ENCODE measurements at regions not wholly inside any gene's neighbourhood (a gene's known extent, or its start where the extent isn't known, plus 50 kb on each side); places are given as distances from the start of the nearest gene placed in this dataset.

GRCh38 chr6:22882581-22882980, 313.2 kb downstream of the HDGFL1 start:
- H3K4me3 ChIP-seq (ENCODE audit: low read length) = no peak overlapping the region
- no peaks in the 10 kb centered on the region for H3K9me3 ChIP-seq (ENCODE audit: low read length)
- H4K20me1 ChIP-seq (ENCODE audit: insufficient read depth) = no peaks in the 10 kb centered on the region
- no peaks in the 10 kb centered on the region for H3K9me2 ChIP-seq (ENCODE audit: insufficient read depth, low read length)
- TF ChIP-seq, protein P1, sequence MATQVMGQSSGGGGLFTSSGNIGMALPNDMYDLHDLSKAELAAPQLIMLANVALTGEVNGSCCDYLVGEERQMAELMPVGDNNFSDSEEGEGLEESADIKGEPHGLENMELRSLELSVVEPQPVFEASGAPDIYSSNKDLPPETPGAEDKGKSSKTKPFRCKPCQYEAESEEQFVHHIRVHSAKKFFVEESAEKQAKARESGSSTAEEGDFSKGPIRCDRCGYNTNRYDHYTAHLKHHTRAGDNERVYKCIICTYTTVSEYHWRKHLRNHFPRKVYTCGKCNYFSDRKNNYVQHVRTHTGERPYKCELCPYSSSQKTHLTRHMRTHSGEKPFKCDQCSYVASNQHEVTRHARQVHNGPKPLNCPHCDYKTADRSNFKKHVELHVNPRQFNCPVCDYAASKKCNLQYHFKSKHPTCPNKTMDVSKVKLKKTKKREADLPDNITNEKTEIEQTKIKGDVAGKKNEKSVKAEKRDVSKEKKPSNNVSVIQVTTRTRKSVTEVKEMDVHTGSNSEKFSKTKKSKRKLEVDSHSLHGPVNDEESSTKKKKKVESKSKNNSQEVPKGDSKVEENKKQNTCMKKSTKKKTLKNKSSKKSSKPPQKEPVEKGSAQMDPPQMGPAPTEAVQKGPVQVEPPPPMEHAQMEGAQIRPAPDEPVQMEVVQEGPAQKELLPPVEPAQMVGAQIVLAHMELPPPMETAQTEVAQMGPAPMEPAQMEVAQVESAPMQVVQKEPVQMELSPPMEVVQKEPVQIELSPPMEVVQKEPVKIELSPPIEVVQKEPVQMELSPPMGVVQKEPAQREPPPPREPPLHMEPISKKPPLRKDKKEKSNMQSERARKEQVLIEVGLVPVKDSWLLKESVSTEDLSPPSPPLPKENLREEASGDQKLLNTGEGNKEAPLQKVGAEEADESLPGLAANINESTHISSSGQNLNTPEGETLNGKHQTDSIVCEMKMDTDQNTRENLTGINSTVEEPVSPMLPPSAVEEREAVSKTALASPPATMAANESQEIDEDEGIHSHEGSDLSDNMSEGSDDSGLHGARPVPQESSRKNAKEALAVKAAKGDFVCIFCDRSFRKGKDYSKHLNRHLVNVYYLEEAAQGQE (IDR thresholded peaks at IDR 0.05; ENCODE audit: borderline replicate concordance) = no peak
- TF ChIP-seq CTCF (IDR thresholded peaks at IDR 0.05; ENCODE audit: poor library complexity, severe bottlenecking) (no peak), SMC3 (conservative IDR thresholded peaks at IDR 0.05; ENCODE audit: poor library complexity) (no peak), MXI1 (conservative IDR thresholded peaks at IDR 0.05; ENCODE audit: poor library complexity, severe bottlenecking) (no peak), EP300 (conservative IDR thresholded peaks at IDR 0.05; ENCODE audit: poor library complexity, severe bottlenecking) (no peak), POLR2AphosphoS5 (IDR thresholded peaks at IDR 0.05) (no peak), TAF1 (IDR thresholded peaks at IDR 0.05; ENCODE audit: low read depth) (no peak)
- no peaks in the 10 kb centered on the region for H3K27me3 ChIP-seq (ENCODE audit: insufficient read depth, low read depth, low read length)
- no peak overlapping the region for H2AFZ ChIP-seq (ENCODE audit: low read depth, low read length)
- no peaks in the 10 kb centered on the region for H3F3A ChIP-seq (ENCODE audit: insufficient read depth, low read length, poor library complexity, severe bottlenecking)
- H3K79me2 ChIP-seq (replicated peaks; ENCODE audit: insufficient read depth, low read length) = no peaks in the 10 kb centered on the region
- H3K9ac ChIP-seq (ENCODE audit: low read length) = no peak overlapping the region
- no peak overlapping the region for H3K4me2 ChIP-seq (ENCODE audit: low read length)
- no peaks in the 10 kb centered on the region for H3K36me3 ChIP-seq (ENCODE audit: insufficient read depth, low read length)
- no peak overlapping the region for H3K27ac ChIP-seq (ENCODE audit: low read length)

GRCh38 chr6:22883061-22883717, 313.8 kb downstream of the HDGFL1 start:
- TF ChIP-seq, protein P1 (IDR thresholded peaks at IDR 0.05; ENCODE audit: borderline replicate concordance) = no peak
- TF ChIP-seq POLR2AphosphoS5 (IDR thresholded peaks at IDR 0.05) (no peak), MXI1 (conservative IDR thresholded peaks at IDR 0.05; ENCODE audit: poor library complexity, severe bottlenecking) (no peak), SMC3 (conservative IDR thresholded peaks at IDR 0.05; ENCODE audit: poor library complexity) (no peak), CTCF (IDR thresholded peaks at IDR 0.05; ENCODE audit: poor library complexity, severe bottlenecking) (no peak)
- H3K9me2 ChIP-seq (ENCODE audit: insufficient read depth, low read length) = no peaks in the 10 kb centered on the region
- no peak overlapping the region for H3K9ac ChIP-seq (ENCODE audit: low read length)
- no peak overlapping the region for H3K4me3 ChIP-seq (ENCODE audit: low read length)
- no peaks in the 10 kb centered on the region for H3K79me2 ChIP-seq (replicated peaks; ENCODE audit: insufficient read depth, low read length)
- no peaks in the 10 kb centered on the region for H4K20me1 ChIP-seq (ENCODE audit: insufficient read depth)
- no peak overlapping the region for H3K27ac ChIP-seq (ENCODE audit: low read length)
- H3K36me3 ChIP-seq (ENCODE audit: insufficient read depth, low read length) = no peaks in the 10 kb centered on the region
- H3K27me3 ChIP-seq (ENCODE audit: insufficient read depth, low read depth, low read length) = no peaks in the 10 kb centered on the region
- H2AFZ ChIP-seq (ENCODE audit: low read depth, low read length) = no peak overlapping the region
- no peaks in the 10 kb centered on the region for H3F3A ChIP-seq (ENCODE audit: insufficient read depth, low read length, poor library complexity, severe bottlenecking)
- no peak overlapping the region for H3K4me2 ChIP-seq (ENCODE audit: low read length)
- no peaks in the 10 kb centered on the region for H3K9me3 ChIP-seq (ENCODE audit: low read length)

Data from neural cell (in vitro differentiated cells).